ENCODE measurements at regions not wholly inside any gene's neighbourhood (a gene's known extent, or its start where the extent isn't known, plus 50 kb on each side); places are given as distances from the start of the nearest gene placed in this dataset.

- no peak overlapping the region for H3K4me3 ChIP-seq (ENCODE audit: low read depth, low read length)
- no peak for TF ChIP-seq CTCF (IDR thresholded peaks at IDR 0.05; ENCODE audit: control insufficient read depth, extremely low read depth, insufficient read depth)
- no peak for DNase-seq (ENCODE audit: low read depth)
These were observed 1003.1 kb downstream of the ZPLD1 start for GRCh38 chr3:103437883-103438282.

GRCh38 chr3:103440539-103441203 is 1005.9 kb downstream of the ZPLD1 start:
- TF ChIP-seq CTCF (IDR thresholded peaks at IDR 0.05; ENCODE audit: control insufficient read depth, extremely low read depth, insufficient read depth) = peak; percentile 13; the same call in 1 of the 2 replicates
- H3K4me3 ChIP-seq (ENCODE audit: low read depth, low read length) = no peak overlapping the region
- no peak for DNase-seq (ENCODE audit: low read depth)

- H3K4me3 ChIP-seq (ENCODE audit: low read depth, low read length) = no peak overlapping the region
- TF ChIP-seq CTCF (IDR thresholded peaks at IDR 0.05; ENCODE audit: control insufficient read depth, extremely low read depth, insufficient read depth) = no peak
- DNase-seq (ENCODE audit: low read depth) = no peak
These were observed 1012.3 kb downstream of the ZPLD1 start for GRCh38 chr3:103446953-103447629.

GRCh38 chr3:103453152-103453551 is 1018.3 kb downstream of the ZPLD1 start:
- no peak overlapping the region for H3K4me3 ChIP-seq (ENCODE audit: low read depth, low read length)
- TF ChIP-seq CTCF (IDR thresholded peaks at IDR 0.05; ENCODE audit: control insufficient read depth, extremely low read depth, insufficient read depth) = no peak
- no peak for DNase-seq (ENCODE audit: low read depth)

- no peak for DNase-seq (ENCODE audit: low read depth)
- TF ChIP-seq CTCF (IDR thresholded peaks at IDR 0.05; ENCODE audit: control insufficient read depth, extremely low read depth, insufficient read depth) = no peak
These were observed 1025.0 kb downstream of the ZPLD1 start for GRCh38 chr3:103459815-103460214.

GRCh38 chr3:103470498-103470897 is 1035.7 kb downstream of the ZPLD1 start:
- no peak for DNase-seq (ENCODE audit: low read depth)
- H3K4me3 ChIP-seq (ENCODE audit: low read depth, low read length) = no peak overlapping the region
- no peak for TF ChIP-seq CTCF (IDR thresholded peaks at IDR 0.05; ENCODE audit: control insufficient read depth, extremely low read depth, insufficient read depth)

More at GRCh38 chr3:103459815-103460214, 1025.0 kb downstream of the ZPLD1 start:
- H3K4me3 ChIP-seq (ENCODE audit: low read depth, low read length) = no peak overlapping the region
